Activated T-helper 1 cell treated with anti-CD3 and anti-CD28 coated beads, Interleukin-2, amount 50 U/mL, for 16 hours (primary cell): ENCODE measurements at regions not wholly inside any gene's neighbourhood (a gene's known extent, or its start where the extent isn't known, plus 50 kb on each side); places are given as distances from the start of the nearest gene placed in this dataset.
"Not testable (repeated sequence)": the region's sequence is repeated elsewhere in the genome, so short reads cannot be mapped to it uniquely, and the experiment has no call there.

Experiments
- DNase-seq, 2 donors: peaks; one replicate each; pipeline ENCODE4 v3.0.0-alpha.2; 2020; ENCODE audit warnings: low read depth in 1 of 2, low spot score in 1 of 2

GRCh38 chr12:89289720-89290119 lies 62.6 kb downstream of the DUSP6 start:
- no peak for DNase-seq

- DNase-seq: no peak
Measured at GRCh38 chr12:89288959-89289358, 63.3 kb downstream of the DUSP6 start.

GRCh38 chr12:89286501-89286900 lies 65.8 kb downstream of the DUSP6 start:
- DNase-seq: no peak

- no peak for DNase-seq
Measured at GRCh38 chr12:89281539-89281867, 70.8 kb downstream of the DUSP6 start.

DNA sequence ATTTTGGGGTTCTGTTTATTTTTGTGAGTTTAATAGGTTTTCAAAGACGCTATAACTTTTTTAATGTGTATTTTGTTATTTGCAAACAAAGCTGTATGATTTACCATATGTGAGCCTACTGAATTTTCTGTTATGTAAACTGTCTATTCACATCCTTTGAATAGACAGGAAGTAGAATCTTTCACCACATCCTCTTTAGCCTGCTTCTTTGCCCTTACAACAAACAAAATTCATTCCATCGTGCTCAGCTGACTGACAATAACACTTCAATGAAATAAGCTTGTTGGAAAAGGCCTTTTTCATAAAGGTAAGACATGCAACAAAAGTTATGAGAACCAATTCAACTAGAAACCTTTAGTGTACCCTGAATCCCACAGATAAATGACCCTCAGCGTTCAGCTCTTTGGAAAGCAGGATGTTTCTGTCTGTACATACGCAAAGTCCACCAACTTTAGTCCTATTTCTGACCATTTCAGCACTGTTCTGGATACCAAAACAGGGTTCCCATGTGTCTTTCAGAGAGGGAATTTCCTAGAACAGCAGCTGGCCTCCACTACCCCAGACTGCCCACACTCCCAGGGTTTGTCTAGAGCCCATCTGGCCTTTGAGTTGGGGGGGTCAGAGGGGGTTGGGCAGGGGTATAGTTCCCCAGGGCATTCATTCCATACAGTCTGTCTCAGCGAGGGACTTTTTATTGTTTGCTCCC lies 71.3 kb downstream of the DUSP6 start:
- no peak for DNase-seq

GRCh38 chr12:89279499-89279898 lies 72.8 kb downstream of the DUSP6 start:
- no peak for DNase-seq

- DNase-seq: no peak
Measured at GRCh38 chr12:89278862-89279261, 73.4 kb downstream of the DUSP6 start.

- DNase-seq: no peak
Measured at GRCh38 chr12:89278169-89278568, 74.1 kb downstream of the DUSP6 start.

- no peak for DNase-seq
Measured at GRCh38 chr12:89276860-89277259, 75.4 kb downstream of the DUSP6 start.

DNA sequence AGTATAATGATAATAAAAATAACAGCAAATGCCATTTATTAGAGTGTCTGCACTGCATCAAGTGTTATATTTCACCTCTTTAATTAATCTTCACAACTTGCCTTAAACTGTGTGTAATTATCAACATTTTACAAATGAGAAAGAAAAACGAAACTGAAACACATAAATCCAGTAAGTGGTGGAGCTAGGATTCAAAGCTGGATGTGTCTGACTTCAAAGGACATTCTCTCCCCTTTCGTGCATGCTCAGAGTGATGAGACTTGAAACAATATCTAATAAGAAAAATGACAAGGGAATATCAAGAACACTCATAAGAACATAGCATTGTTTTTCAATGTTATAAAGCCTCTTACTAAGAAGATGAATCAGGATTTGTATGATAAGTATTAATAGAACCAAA lies 78.8 kb downstream of the DUSP6 start:
- DNase-seq: no peak

- DNase-seq: no peak
Measured at GRCh38 chr12:89270548-89270947, 81.8 kb downstream of the DUSP6 start.

DNA sequence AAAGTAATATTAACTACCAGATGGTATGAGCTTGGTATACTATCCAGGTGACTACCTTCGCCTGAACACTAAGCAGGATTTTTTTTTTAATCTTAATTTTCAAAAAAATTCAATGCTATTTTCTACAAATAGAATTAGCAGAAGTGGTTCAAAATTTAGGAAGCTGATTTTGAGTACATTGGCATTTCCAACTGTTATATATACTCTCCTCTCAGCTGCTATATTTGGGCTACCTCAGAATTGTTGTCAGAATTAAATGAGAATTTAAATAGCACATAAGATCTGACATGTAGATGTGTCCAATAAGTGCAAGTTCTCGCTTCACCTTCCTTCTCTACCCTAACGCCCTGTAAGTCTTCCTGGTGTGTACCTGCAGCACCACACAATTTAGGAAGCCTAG lies 83.1 kb downstream of the DUSP6 start:
- DNase-seq: no peak

- DNase-seq: no peak
Measured at GRCh38 chr12:89267404-89267803, 84.9 kb downstream of the DUSP6 start.

DNA sequence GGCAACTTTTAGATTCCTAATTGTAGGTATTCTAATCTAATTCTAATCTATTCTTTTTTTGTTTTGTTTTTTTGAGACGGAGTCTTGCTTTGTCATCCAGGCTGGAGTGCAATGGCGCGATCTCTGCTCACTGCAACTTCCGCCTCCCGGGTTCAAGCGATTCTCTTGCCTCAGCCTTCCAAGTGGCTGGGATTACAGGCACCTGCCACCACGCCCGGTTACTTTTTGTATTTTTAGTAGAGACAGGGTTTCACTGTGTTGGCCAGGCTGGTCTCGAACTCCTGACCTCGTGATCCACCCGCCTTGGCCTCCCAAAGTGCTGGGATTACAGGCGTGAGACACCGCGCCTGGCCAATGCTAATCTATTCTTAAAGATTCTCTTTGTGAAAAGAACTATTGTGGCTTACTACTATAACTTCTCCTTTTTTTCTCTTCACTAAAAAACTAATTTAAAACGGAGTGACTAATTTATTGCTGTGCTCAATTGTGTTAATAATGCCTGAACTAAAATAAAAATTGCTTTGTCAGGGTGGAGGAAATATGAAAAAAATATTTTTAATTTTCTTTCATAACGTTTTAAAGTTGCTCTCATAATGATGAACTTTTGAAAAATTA lies 85.6 kb downstream of the DUSP6 start:
- DNase-seq: not testable (repeated sequence)

GRCh38 chr12:89264837-89265236 lies 87.5 kb downstream of the DUSP6 start:
- no peak for DNase-seq

DNA sequence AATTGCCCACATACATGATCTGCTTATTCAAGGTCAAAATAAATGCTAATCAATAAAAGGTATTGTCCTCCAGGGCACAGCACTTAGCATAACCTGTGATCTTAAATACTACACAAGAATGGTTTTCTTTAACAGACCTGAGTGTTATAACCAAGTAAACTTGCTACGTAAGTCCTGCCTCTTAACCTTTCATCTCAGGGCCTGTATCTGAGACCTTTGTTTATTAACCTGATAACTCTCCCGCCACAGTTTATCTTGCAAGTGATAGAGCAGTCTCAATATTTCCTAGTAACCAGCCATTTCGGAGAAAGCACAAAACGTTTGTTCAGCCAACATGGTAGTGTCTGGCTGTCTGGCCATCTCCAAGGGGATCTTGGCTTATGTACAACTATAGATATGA lies 88.4 kb downstream of the DUSP6 start:
- no peak for DNase-seq

GRCh38 chr12:89262855-89263552 lies 89.3 kb downstream of the DUSP6 start:
- DNase-seq: no peak

- DNase-seq: no peak
Measured at GRCh38 chr12:89261982-89262381, 90.3 kb downstream of the DUSP6 start.

DNA sequence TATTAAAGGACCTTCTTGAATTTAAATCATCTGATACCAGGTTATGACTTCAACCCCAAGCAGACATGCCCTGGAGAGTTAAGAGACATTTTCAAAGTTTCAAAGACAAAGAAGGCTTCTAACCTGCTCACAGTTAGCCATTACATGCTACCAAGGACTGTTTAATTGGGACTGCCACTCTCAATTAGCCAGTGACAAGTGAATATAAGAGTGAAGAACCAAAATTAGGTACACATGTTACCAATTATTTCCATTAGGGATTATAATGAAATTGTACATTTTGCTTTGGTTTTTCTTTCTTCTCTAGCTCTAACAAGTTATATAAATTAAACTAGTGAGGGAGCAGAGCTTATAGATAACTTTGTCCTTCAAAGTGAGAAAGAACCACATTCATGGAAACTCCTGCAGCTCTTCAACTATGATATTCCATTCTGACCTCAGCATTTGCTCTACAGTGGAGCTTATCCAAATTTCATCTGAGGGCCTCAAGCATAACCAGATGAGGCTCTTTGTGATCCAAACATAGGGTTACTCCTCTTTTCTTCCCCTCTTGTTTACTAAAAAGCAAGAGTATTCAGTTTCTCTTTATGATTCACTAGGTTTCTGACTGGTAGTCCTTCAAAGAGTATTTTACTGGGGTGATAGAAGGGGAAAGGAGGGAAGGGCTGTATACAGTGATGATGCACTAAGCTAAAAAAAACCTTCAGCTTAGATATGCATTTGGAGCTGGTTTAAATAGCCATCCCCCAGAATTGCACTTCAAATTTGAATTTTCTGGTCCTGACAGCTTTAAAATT lies 91.3 kb downstream of the DUSP6 start:
- no peak for DNase-seq

DNA sequence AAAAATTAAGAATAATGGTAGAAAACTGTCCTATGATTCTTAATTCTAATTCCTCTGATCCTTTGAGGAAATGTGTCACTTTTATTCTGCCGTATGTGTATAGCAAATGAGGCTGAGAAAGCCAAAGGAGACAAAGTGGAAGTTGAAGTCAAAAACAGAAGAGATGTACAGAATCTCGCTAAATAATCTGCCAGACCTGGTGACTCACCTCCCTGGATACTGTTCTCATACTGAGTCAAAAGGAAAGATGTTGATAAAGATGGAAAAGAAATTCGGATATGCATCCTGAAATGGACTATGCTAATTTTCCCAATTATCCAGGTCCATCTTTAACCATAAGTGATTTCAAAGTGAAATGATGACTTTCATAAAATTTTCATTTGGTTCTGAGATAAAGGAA lies 92.5 kb downstream of the DUSP6 start:
- DNase-seq: no peak

- DNase-seq: no peak
Measured at GRCh38 chr12:89258240-89258969, 93.9 kb downstream of the DUSP6 start.
